Hematopoietic multipotent progenitor cell treated with erythropoietin and hydrocortisone succinate and interleukin-3 and kit ligand, for 6 days (in vitro differentiated cells): ENCODE measurements at regions not wholly inside any gene's neighbourhood (a gene's known extent, or its start where the extent isn't known, plus 50 kb on each side); places are given as distances from the start of the nearest gene placed in this dataset.

Source experiments
- DNase-seq: peaks from one replicate; pipeline ENCODE4 v3.0.0-alpha.2; 2015

DNA sequence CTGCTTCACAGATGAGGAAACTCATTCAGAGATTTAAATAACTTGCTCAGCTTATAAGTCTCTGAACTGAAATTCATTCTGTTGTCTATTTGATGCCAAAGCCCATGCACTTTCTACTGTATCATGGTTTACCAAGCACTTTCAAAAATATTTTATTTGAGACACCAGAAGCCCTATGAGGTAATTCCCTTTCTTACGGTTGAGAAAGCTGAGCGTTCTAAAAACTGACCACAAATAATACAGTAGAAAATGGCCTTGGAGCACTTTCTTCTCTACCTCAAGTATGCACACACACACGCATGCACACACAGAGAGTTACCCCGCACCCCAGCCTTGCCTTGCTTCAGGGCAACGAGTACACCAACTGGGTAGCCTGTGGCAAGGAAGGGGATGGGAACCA, 228.5 kb downstream of the RFC3 start:
- no peak for DNase-seq

DNA sequence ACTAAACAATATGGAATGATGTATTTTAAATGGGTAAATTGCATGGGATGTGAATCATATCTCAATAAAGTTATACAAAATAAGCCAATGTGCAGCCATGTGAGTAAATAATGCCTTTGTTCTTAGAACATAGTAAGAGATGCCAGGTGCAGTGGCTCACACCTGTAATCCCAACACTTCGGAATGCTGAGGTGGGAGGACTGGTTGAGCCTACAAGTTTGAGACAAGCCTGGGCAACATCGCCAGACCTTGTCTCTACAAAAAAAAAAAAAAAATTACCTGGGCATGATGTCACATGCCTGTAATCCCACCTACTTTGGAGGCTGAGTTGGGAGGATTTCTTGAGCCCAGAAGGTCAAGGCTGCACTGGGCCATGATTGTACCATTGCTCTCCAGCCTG, 230.7 kb downstream of the RFC3 start:
- no peak for DNase-seq

DNA sequence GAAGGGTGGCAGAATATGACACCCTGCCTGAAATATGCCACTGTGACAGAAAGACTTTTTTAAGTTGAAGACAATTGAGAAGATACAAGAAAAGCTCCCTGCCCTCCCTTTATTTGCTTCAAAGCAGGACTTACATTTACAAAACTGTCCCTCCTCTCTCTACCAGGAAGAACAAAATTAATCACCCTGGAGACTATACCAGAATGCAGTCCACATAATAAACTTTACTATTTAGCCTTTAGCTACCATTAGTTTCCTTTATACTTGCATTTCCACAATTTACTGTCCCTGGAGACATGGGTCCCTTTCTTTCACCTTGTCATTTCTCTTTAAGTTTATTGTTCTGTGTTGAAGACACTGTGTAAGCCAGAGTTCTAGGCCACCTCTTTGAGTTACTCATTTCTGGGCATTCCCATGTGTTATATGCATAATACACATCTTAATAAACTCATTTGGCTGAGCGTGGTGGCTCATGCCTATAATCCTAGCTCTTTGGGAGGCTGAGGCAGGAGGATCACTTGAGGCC, 238.8 kb downstream of the RFC3 start:
- no peak for DNase-seq

DNA sequence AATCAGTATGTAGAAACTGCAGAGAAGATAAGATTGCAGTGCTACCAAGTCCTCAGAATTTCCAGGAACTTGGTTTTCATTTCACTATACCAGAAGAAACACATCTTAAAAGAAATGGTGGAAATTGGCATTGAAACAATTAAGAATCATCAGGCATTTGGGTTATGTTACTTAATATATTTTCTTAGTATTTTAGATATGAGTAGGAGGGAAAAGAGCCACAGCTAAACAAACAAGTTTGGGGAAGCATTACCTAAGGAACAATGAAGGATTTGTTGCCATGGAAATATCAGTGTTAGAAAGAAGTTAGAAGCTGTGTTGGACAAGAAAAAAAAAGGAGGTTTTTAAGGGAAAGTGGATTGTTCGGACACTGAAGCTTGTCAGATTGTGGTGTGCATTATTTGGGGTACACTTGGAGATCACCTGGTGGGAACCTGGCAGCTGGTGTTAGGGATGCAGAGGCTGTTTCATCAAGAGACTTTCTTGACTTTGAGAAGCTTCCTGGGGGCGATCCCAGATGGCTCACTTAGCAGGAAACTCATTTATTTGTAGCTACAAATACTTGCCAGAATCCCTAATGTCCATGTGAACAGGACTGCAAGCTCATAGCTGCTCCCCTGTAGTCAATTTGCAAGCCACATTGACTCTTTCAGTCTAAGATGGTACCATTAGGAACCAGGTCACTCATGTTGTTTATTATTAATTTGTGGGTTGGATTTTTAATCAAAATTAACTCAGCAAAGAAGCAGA, 246.7 kb downstream of the RFC3 start:
- DNase-seq, result no peak

DNA sequence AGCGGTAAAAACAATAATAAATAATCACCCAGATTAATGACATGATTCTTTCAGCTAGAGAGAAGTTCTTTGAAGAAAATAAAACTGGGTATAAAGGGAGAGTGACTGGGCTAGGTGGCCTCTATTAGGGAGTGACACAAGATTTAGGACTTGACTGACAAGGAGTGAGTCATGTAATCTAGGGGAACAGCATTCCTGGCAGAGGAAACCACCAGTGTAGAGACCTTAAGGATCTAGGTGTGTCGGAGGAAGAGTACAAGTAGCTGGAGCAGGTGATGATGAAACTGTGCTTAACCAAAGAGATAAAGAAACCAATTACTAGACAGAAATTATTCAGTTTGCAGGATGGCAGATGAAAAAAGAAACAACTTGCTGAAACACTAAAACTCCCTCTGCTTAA, 248.0 kb downstream of the RFC3 start:
- DNase-seq, result no peak

DNA sequence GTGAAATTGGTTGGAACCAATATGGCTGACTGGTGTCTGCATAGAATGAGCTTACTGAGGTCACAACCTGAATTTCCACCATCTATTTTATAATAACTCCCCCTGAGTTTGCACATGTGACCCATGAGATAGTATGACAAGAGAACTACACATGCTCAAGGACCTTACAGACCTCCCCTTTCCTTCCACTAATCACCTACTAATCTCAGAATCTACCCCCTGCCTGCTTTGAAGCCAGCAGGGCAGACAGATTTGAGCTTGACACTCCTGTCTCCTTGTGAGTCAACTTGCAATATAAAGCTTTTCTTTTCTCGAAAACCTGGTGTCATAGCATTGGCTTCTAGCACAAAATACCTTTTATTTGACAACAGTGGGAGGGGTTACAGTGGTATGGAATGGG, 248.4 kb downstream of the RFC3 start:
- no peak for DNase-seq

DNA sequence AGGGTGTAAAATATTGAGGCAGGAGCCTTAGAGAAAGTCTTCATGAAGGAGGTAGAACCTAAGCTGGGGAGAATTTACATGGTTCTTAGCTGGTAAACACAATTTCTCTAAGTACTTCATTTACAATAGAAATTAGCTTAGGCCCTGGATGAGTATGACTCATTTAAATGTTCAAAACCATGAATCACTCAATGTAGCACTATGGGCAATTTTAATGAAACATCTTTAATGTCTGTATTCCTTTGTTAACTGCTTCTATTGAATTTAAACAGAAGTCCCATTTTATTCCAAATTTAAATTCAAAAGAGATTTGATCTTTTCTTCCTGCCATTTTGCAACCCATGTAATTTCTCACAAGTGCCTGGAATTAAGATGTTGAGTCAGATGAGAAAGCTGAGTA, 252.1 kb downstream of the RFC3 start:
- no peak for DNase-seq

DNA sequence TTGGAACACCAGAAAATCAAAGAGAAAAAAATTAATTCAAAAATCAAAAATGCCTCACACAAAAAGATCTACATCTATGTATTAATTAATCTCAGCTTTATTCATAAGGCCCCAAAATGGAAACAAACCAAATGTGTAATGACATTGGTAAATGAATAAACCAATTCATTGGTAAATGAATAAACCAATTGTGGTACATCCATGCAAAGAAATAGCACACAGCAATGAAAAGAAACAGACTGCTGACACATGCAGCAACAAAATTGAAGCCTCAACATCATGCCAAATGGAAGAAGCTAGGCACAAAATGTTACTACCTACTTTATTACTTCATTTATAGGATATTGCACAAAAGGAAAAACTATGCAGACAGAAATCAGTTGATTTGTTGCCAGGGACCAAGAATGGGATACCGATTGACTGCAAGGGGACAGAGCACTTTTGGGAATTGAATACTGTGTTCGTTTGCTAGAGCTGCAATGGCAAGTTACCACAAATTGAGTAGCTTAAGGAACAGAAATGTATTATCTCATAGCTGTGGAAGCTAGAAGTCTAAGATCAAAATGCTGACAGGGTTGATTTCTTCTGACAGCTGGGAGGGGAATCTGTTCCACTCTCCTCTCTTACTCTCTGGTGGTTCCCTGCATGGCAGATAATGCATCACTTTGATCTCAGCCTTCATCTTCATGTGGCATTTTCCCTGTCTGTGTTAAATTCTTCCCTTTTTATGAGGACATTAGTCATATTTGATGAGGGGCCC, 252.8 kb downstream of the RFC3 start:
- no peak for DNase-seq

DNA sequence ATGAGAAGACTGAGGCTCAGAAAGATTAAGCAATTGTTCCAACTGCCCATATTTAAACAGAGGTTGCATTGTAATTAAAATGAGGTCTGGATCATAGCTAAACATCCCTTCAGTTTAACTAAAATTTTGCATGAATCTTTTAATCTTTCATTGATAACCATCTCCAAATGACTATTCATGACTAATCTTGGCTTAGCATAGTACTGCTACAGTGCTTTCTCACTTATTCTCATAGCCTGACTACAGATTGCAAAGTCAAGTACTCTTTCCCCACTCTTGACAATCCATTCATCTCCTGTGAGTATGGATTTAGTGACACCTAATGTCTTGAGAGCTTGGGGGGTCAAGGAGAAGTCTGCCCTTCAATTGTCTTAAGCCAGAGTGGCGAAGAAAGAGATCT, 258.4 kb downstream of the RFC3 start:
- no peak for DNase-seq

DNA sequence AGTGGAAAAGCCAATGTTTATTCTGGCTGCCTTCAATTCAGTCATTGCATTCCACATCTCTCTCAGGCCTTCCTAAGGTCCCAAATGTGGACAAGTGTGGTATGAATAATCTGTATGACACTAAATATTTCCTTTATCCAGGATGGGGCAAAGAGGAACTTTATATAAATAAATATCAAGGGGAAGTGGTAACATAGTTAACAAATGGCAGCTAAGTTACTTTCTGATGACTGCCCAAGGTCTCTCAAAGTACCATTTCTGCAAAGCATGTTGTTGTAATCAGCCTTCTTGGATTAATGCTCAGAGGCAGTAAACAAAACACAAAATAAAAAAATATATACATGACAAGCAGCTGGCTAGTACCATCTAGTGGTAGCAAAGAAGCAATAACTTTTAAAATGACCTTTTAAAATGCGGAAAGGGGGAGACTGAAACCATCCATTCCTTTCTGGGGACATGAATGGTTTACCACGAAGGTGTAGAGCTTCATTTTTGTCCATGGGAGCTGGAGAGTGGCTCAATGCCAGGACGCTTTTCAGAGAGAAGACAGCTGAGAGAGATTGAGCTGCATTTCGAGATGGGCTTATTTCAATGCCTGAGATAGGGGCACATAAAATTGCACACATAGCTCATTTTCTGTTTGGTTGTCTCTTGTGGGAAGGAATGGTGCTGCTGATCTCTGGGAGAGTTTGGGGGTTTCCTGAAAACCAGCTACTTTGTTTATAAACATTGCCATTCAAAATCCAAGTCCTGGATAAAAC, 259.2 kb downstream of the RFC3 start:
- DNase-seq, result peak; percentile 17

DNA sequence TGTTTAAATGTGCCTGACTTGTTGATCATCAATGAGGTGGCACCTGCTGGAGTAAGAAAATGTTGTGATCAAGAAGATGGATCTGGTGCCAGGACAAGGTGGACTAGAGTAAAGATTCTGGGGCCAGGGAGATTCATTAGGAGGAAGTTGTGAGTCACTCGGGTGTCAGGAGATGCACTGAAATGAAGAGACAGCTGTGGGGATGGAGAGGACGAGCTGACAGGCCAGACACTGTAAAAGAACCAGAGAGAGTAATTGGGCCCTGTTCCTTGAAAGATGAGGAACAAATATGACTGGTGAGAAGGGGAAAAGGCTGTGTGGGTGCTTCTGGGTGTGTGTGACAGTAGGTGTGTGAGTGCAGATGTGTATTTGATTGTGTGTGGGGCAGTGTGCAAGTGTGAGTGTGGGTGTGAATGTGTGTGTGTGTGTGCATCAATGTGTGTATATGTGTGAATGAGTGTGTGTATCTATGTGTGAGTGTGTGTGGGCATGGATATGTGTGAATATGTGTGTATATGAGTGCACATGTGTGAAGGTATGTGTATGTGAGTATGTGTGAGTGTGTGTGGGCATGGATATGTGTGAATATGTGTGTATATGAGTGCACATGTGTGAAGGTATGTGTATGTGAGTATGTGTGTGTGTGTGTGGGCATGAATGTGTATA, 260.5 kb downstream of the RFC3 start:
- no peak for DNase-seq

DNA sequence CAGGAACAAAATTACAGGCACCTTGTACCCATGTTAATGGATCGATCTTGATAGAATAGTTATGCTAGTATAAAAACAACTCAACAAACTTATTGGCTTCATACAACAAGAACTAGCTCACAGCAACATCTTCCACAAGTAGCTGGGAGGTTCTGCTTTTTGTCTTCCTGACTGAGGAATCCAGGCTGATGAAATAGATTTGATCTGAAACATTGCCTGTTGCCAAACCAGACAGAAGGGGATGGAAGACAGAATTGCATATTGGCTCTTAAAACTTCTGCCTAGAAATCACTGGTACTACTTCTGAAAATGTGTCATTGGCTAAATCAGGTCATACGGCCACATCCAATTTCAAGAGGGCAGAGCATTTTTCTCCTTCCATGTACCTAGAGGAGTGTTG, 267.3 kb downstream of the RFC3 start:
- no peak for DNase-seq

DNA sequence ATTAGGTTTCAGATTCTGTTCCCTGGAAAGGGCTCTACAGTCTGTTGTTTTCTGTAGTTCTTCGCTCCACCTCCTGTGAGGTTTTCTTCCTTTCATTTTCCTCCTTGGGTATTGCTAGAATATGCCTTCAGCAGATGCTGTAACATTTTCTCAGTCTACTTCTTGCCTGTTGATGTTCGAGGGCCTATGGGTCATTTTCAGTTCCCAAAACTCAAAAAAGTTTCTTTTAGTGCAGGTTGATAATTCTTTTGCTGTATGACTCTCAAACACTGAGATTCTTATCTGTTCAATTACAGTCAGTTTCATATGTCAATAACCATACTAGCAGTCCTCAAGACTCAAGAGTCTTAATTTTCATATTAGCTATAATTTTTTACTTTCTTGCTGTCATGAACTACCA, 268.3 kb downstream of the RFC3 start:
- no peak for DNase-seq

DNA sequence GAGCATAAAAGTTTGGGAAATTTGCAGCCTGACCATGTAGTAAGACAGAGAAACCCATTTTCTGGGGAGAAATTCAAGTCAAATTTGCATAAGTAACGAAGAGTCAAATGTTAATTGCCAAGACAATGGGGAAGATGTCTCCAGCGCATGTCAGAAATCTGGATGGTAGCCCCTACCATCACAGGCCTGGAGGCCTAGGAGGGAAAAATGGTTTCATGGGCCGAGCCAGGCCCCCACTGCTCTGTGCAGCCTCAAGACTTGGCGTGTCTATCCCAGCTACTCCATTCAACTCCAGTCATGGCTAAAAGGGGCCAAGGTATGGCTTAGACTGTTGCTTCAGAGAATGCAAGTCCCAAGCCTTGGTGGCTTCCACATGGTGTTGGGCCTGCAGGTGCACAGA, 269.8 kb downstream of the RFC3 start:
- DNase-seq, result no peak

DNA sequence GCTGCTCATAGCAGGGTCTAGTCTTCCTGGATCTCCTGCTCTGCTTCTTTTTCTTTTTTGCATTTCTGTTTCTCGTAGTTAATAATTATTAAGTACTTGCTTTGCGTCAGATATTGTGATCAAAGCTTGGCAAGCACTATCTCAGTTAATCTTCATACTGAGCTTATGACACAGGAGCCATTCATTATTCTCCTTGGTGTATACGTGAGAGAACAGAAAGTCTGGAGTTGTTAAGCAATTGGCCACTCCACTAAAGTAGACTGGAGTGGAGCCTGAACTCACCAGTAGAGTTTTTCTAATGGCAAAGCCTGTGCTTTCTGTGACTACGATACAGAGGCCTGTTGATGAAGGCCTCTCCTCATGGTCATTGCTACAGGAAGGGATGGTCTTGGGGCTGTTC, 285.9 kb downstream of the RFC3 start:
- no peak for DNase-seq

DNA sequence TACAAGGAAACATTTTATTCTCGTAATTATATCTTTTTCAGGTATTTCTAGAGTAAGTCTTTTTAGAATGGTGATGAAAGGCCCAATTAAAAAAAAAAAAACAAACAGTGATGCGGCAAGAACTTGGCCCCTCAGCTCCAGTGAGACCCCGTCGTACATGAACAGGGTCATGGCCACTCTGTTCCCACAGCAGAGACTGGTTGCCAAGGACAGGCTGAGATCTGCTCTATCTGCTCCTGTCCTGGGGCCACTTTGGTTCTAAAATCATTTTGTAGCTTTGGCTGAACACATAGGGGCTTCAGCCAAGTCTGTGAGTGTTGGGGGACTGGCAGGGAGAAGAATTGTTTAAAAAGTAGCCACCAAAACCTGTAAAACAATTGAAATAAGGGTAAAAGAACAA, 286.9 kb downstream of the RFC3 start:
- no peak for DNase-seq

DNA sequence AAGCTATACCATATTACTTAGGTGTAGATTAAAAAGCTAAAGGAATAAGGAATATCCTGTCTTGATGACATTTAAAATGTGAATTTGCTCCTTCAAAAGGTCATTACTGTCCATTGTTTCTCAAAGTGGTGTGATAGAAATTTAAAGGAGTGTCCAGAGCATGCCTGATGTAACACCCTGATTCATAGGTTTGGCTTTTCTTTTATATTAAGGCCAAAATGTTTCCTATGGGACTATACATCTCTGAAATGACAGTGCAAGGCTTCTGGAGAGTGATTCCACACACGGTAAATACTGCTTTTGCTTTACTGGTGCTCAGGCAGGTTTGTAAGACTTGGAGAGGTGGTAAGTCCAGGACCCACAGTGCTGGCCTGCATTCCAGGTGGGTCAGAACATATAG, 289.9 kb downstream of the RFC3 start:
- no peak for DNase-seq

DNA sequence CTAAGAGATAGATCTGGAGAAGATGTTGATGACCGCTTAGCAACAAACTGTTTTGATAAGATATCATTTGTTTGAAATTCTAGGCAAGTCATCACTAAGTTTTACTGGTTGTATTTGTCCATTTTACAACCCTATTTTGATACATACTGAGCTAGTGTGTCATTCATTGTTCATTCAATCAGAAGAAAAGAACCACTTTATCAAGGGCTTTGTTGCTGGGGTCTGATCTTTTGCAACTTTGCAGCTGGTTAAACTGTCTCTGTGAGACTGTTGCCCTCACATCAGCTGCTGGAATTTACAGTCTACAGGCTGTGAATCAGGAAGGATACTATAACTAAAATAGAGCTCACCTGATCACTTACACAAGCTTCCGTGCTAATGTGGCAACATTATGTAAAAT, 290.5 kb downstream of the RFC3 start:
- DNase-seq, result no peak

DNA sequence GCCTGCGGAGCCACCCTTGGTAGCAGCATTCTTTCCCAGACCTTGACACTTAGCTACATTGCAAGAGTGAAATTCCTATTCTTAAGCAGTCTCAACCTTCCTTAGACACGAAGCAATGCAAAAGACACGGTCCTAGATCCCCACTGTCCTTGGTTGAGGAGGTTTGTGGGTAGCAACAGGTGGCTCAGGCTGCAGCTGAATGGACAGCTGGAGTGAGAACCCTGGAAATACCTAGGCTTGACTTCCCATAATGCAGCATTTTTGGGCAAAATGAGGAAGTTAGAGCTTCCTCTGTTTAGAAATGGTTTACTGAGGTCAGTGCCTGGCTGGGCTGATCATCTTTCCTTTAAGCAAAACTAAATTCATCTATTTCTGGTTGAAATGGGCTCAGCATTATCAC, 296.6 kb downstream of the RFC3 start:
- DNase-seq, result peak; percentile 0

DNA sequence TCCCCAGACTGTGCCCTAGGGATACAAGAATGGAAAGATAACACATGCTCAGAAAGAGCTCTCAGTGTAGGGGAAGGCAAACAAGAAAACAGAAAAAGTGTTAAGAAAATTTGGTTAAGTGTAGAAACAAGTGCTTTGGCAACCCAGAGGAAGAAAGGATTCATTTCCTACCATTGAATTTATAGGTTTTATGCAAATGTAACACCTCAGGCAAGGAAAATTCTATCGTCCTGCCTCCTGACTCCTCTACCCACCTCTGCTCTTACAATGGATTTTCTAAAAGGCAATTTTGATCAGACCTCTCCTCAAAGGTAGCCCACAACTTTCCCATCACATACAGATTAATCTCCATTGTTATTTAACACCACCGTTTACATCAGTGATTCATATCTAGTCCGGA, 298.7 kb downstream of the RFC3 start:
- DNase-seq, result no peak

DNA sequence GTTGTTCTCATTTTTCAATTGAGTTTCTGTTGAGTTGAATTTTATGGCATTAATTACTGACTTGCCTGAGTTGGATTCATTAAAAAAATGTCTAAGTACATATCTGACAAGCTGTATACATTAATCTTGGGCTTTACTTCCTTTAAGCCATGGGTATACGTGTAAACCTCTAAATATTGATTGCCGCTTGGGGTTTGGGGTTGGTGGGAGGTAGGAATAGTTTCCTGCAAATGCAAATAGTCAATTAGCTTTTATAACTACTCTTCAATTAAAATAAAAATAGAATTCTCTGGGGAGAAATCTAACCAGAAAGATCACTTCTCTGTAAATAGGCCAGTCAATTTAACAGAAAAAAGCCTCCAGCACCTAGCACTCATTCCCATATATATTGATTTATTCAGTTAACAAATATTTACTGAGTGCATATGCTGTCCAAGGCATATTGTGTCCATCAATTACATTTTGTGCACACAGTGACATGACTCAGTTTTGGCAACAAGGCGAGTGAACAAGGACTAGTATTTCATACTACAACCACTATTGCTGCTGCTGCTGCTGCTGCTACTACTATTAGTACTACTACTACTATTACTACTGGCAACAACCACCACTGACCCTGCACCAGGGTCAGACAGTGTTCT, 306.8 kb downstream of the RFC3 start:
- no peak for DNase-seq

DNA sequence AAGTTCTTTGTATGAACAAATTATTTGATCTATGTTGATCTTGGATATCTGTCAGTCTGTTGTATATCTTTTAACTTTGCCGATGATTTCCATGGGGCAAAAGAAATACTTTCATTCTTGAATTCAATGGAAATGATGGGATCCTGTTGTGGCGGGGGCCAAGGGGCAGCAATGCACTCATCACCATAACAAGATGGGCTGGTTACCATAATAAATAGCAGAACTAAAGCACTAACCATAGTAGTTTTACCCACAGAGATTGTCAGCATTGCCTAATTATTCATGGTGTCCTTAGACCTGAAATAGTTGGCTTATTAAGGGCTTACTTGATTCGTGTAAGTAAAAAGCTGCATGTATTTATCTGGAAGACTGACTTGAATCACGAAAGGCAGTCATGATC, 309.6 kb downstream of the RFC3 start:
- DNase-seq, result no peak

DNA sequence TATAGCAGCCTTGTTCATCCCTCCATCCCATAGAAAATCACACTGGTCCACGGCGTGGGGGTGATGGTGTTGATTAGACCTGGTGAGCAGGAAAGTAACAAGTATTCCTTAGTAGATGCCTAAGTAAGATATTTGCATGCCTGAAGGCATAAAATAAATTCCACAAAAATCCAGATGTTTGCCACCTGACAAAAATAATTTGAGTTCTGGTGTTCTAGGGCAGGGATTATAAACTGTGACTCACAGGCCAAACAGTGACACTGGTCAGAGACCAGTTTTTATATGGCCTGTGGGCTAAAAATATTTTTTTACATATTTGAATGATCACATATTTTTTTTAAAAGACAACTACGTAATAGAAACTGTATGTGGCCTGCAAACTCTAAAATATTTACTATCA, 310.7 kb downstream of the RFC3 start:
- no peak for DNase-seq
